NCI-H146 (cell line): ENCODE measurements at regions not wholly inside any gene's neighbourhood (a gene's known extent, or its start where the extent isn't known, plus 50 kb on each side); places are given as distances from the start of the nearest gene placed in this dataset.
A peak's percentile ranks its signal among the peaks of the same experiment; 100 is the strongest.

Source experiments
- DNase-seq: peaks from one replicate; lab custom pipeline; 2025; lab: John Stamatoyannopoulos, UW

DNA sequence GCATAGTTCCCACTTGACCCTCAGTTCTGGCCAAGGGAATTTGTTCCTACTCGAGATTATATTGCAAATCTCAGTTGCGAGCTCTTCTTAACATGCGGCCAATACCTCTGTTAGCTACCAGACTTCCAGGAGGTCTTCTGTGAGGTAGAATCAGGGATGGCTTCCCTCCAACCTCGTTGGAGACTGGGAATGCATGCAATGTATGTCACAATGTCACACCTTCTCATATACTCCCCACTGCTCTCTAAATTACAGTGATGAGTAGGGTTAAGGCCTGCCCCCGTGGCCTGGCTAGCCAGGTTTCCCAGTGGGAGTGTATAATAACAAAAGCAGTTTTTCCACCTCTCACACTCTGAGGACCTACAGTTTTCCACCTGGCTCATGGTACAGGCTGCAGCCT lies 1962.5 kb downstream of the ARAP2 start:
- no peak for DNase-seq

DNA sequence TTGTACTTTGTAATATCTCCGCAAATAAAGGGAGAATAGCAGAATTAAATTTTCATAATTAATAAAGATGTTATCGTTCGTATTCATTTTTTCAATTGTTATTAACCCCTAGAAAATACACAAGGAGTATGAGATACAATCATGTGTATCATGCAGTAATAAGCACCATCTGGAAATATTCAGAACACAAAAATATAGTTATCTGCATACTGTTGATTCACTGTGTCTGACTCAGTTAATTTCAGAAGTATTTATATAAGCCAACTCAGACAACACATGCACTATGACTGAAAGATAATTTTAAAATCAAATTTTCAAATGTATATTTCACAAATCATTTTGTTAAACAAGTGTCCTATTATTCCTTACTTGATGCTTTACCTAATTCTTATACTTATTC lies 1954.8 kb downstream of the ARAP2 start:
- DNase-seq, result no peak

- DNase-seq, result no peak
These were observed 1954.4 kb downstream of the ARAP2 start for GRCh38 chr4:34289962-34290361.

- no peak for DNase-seq
These were observed 1950.9 kb downstream of the ARAP2 start for GRCh38 chr4:34293459-34293858.

GRCh38 chr4:34309383-34309906 lies 1934.9 kb downstream of the ARAP2 start:
- no peak for DNase-seq

DNA sequence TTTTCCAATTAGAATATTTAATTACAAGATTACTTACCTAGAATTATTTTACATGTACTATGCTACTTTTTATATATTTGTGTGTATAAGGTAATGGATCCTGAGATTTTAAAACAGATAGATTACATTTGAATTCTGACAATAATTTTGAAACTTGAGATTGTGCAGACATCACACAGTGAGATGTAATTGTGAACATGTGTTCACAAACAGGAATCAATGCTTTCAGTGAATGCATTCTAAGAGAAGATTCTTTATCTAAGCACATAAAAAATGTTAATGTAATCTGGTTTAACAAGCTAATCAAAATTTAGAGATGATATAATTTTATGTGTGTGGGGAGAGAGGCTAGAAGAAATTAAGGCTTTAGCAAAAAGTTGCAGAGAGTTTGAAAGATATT lies 1925.5 kb downstream of the ARAP2 start:
- DNase-seq, result no peak

DNA sequence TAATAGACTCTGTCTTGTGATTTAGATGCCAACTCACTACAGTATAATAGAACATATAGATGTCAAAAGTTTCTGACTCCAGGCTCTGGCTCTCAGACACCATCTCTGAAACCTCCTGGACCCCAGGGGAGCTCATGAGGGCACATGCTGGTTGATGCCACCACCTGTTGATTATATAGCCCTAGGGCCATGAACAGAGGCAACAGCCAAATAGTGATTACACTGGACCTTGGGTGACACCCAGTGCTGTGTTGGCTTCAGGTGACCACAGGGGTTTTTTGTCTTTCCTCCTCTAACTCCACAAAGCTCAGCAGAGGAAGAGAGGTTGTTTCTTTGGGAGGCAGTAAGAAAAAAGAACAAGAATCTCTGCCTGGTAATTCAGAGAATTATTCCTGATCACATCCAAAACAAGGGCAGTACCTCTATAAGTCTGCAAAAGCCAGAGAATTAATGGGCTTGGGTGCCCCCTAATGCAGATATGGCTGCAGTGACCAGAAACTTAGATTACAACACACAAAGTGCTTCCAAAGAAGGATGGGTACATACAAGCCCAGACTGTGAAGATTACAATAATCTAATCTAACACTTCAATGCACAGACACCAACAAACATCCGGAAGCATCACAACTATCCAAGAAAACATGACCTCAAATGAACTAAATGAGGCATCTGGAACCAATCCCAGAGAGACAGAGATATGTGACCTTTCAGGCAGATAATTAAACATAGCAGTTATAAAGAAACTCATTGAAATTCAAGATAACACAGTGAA lies 1920.6 kb downstream of the ARAP2 start:
- peak; percentile 79 for DNase-seq

GRCh38 chr4:34328939-34329338 lies 1915.4 kb downstream of the ARAP2 start:
- DNase-seq, result no peak

DNA sequence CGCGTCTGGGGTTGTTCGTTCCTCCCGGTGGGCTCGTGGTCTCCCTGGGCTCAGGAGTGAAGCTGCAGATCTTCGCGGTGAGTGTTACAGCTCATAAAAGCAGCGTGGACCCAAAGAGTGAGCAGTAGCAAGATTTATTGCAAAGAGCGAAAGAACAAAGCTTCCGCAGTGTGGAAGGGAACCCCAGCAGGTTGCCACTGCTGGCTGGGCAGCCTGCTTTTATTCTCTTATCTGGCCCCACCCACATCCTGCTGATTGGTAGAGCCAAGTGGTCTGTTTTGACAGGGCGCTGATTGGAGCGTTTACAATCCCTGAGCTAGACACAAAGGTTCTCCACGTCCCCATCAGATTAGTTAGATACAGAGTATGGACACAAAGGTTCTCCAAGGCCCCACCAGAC lies 1909.2 kb downstream of the ARAP2 start:
- DNase-seq, result peak; percentile 35

- DNase-seq, result peak; percentile 35
These were observed 1908.8 kb downstream of the ARAP2 start for GRCh38 chr4:34335556-34335955.

DNA sequence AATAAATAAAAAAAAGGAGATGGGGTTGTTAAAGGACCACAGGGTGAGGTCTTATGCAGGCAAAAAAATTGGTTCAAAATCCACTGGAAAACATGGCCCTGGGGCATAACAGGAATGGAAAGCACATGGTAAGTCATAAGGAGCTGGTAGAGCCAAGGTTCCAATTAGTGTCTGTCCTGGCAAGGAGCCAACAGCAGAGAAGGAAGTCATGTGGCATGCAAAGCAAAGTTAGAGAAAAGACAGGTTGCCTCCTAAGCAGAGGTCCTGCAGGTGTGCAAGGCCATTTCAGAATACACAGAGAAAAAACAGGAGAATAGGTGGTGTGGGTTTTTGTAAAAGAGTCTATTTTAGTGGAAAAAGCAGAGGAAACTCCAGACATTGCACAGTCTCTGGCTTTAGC lies 1881.7 kb downstream of the ARAP2 start:
- DNase-seq, result no peak

DNA sequence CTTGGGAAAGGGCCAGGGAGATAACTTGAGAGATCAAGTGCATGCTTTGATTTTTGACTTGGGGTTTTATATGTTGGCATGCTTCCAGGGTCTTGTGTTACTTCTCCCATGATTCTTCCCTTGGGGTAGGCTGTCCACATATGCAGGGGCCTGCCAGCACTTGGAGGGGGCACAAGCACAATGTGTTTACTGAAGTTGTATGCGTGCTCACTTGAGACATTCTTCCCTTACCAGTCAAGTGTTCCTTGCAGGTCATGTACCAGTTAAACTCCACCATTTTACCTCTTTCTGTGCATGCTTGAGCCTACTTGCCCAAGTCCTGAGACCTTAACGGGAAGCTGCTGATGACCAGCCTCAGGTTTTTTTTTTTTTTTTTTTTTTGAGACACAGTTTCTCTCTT lies 1880.5 kb downstream of the ARAP2 start:
- DNase-seq, result no peak

GRCh38 chr4:34365946-34366345 lies 1878.4 kb downstream of the ARAP2 start:
- no peak for DNase-seq

DNA sequence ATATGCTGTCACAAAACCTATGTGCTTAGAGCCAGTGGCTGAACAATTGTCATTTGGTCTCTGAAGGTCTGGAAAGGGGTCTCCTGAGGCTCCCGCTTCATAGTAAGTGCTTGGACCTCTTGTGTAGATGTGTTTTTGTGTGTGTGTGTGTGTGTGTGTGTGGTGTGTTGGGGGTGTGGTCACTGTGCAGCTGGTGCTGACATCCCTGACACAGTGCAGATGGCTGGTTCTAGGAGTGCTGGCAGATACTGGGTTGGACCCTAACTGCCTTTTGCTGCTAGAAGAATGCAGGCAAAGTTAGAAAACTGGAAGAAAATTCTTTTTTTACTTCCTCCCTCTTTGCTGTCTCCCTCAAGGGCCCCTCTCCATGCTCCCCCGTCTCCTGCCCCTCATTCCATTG lies 1872.6 kb downstream of the ARAP2 start:
- DNase-seq, result no peak

DNA sequence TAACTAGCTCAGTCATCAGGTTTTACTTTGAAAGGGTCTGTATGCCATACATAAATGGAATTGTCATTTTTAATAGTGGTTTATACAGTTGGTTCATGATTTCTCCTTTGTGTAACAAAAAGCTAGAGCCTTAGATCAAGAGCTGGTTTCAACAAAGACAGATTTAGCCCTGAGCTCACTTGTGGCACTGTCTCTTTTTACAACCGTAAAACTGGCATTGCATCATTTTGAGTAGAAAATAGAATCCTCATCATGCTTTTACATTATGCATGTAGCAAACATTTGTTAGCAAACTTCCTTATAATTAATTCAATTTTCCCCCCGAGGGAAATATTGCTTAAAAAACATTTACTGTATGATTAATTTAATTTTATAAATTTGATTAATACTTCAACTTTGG lies 1871.5 kb downstream of the ARAP2 start:
- DNase-seq, result no peak

GRCh38 chr4:34373456-34373855 lies 1870.9 kb downstream of the ARAP2 start:
- no peak for DNase-seq

- DNase-seq, result no peak
These were observed 1832.1 kb downstream of the ARAP2 start for GRCh38 chr4:34412233-34412632.

DNA sequence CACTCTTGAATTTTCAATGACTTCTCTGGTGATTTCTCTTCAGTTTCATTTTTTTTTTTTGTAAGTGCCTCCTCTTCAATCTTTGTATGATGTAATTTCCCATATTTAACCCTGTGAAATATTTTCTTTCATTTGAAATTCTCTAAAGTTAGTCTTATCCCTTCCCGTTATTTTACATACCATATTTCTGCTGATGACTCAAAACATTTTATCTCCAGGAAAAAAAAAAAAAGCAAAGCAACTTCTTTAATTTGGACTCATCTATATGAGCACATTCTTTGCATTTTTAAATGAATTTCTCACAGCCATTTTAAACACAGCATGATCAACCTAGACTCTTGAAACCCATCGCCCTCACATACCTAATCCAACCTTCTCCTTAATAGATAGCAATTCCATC lies 1831.4 kb downstream of the ARAP2 start:
- no peak for DNase-seq

- DNase-seq, result no peak
These were observed 1827.2 kb downstream of the ARAP2 start for GRCh38 chr4:34417160-34417559.

DNA sequence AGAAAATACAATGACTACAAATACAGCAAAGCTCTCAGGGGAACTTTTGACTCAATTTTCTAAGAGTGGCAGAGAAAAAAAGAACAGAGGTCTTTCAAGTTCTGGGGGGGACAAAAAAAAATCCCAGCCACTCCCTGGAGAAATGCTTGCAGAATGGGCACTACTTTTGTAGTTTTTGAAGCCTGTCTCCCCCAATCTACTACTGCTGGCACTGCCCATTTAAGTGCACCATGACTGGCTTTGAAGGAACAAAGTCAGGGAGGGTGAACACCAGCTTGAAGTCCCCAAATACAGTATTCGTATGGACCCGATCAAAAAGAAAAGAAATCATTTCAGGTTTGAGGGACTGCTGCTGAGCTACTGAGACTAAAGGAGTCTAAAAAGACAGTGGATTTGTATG lies 1824.4 kb downstream of the ARAP2 start:
- no peak for DNase-seq

GRCh38 chr4:34422472-34423175 lies 1821.7 kb downstream of the ARAP2 start:
- peak; percentile 68 for DNase-seq

- no peak for DNase-seq
These were observed 1811.6 kb downstream of the ARAP2 start for GRCh38 chr4:34432706-34433105.

GRCh38 chr4:34434377-34434776 lies 1809.9 kb downstream of the ARAP2 start:
- peak; percentile 74 for DNase-seq
